OCI-LY1 (cell line): ENCODE measurements at regions not wholly inside any gene's neighbourhood (a gene's known extent, or its start where the extent isn't known, plus 50 kb on each side); places are given as distances from the start of the nearest gene placed in this dataset.

Source experiments
- CTCF ChIP-seq: fragments of 200-600 bp; sonication (generic), shearing (Covaris generic); IDR thresholded peaks from 2 replicates; pipeline ENCODE4 v1.5.1; 2017; ENCODE audit warnings: mild to moderate bottlenecking, antibody characterized with exemption, low read length, moderate library complexity, mixed read lengths
- EZH2 ChIP-seq: fragments of 200-600 bp; sonication (generic), shearing (Covaris generic); IDR thresholded peaks from 2 replicates; pipeline ENCODE4 v1.8.0; 2017; ENCODE audit warnings: borderline replicate concordance, mixed run types, mild to moderate bottlenecking, antibody characterized with exemption, low read length, moderate library complexity, mixed read lengths

DNA sequence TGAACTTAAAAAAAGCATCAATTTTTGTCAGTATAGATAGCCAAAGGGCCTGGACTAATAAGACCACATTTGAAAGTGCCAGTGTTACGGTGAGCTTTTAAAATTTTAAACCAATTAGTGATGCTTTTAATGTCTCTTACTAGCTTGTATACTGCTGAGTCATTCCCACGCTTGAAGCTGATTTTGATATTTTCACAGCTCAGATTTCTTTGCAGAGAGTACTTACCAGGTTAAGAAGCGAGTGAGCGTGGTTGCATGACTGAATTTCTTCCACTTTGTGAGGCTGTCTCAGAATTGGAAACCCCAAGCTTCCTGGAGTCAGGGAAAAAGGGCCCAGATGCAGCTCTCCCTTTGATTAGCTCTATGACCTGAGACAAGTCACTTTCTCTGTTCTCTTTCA is 74.5 kb upstream of the NBEA start:
- no peak for TF ChIP-seq CTCF
- no peak for TF ChIP-seq EZH2
